ENCODE measurements at regions not wholly inside any gene's neighbourhood (a gene's known extent, or its start where the extent isn't known, plus 50 kb on each side); places are given as distances from the start of the nearest gene placed in this dataset.

GRCh38 chr5:67310740-67311139, 114.1 kb upstream of the CD180 start:
- Histone ChIP-seq H3K36me3 (ENCODE audit: insufficient read depth, low read length) (no peaks in the 10 kb centered on the region), H3K27me3 (ENCODE audit: insufficient read depth, low read length) (no peaks in the 10 kb centered on the region), H3K27ac (ENCODE audit: low read depth, low read length) (no peak overlapping the region)

GRCh38 chr5:67310169-67310568, 113.6 kb upstream of the CD180 start:
- Histone ChIP-seq H3K4me3 (ENCODE audit: low read depth, low read length) (no peak overlapping the region), H3K36me3 (ENCODE audit: insufficient read depth, low read length) (no peaks in the 10 kb centered on the region), H3K27ac (ENCODE audit: low read depth, low read length) (no peak overlapping the region), H3K27me3 (ENCODE audit: insufficient read depth, low read length) (no peaks in the 10 kb centered on the region), H2AFZ (ENCODE audit: low read length, unreplicated experiment) (no peak overlapping the region), H3K79me2 (ENCODE audit: control insufficient read depth, insufficient read depth, low read length, unreplicated experiment) (no peaks in the 10 kb centered on the region), H3K4me1 (ENCODE audit: control insufficient read depth, insufficient read depth, low read length, unreplicated experiment) (peaks cover 24% of the 10 kb centered on the region)

More at GRCh38 chr5:67310740-67311139, 114.1 kb upstream of the CD180 start:
- Histone ChIP-seq H3K4me3 (ENCODE audit: low read depth, low read length) (no peak overlapping the region), H2AFZ (ENCODE audit: low read length, unreplicated experiment) (no peak overlapping the region), H3K79me2 (ENCODE audit: control insufficient read depth, insufficient read depth, low read length, unreplicated experiment) (no peaks in the 10 kb centered on the region), H3K4me1 (ENCODE audit: control insufficient read depth, insufficient read depth, low read length, unreplicated experiment) (peaks cover 24% of the 10 kb centered on the region)

GRCh38 chr5:67308988-67309688, 112.5 kb upstream of the CD180 start:
- no peaks in the 10 kb centered on the region for H3K27me3 ChIP-seq (ENCODE audit: insufficient read depth, low read length)
- H3K4me3 ChIP-seq (ENCODE audit: low read depth, low read length): no peak overlapping the region
- no peak overlapping the region for H2AFZ ChIP-seq (ENCODE audit: low read length, unreplicated experiment)
- H3K27ac ChIP-seq (ENCODE audit: low read depth, low read length): no peak overlapping the region
- H3K4me1 ChIP-seq (ENCODE audit: control insufficient read depth, insufficient read depth, low read length, unreplicated experiment): peaks cover 29% of the 10 kb centered on the region
- no peaks in the 10 kb centered on the region for H3K79me2 ChIP-seq (ENCODE audit: control insufficient read depth, insufficient read depth, low read length, unreplicated experiment)
- no peaks in the 10 kb centered on the region for H3K36me3 ChIP-seq (ENCODE audit: insufficient read depth, low read length)

GRCh38 chr5:67306965-67307607, 110.5 kb upstream of the CD180 start:
- Histone ChIP-seq H3K36me3 (ENCODE audit: insufficient read depth, low read length) (no peaks in the 10 kb centered on the region), H3K4me3 (ENCODE audit: low read depth, low read length) (no peak overlapping the region), H2AFZ (ENCODE audit: low read length, unreplicated experiment) (no peak overlapping the region), H3K4me1 (ENCODE audit: control insufficient read depth, insufficient read depth, low read length, unreplicated experiment) (peaks cover 47% of the 10 kb centered on the region), H3K27me3 (ENCODE audit: insufficient read depth, low read length) (no peaks in the 10 kb centered on the region), H3K27ac (ENCODE audit: low read depth, low read length) (peak overlapping the region; percentile 99), H3K79me2 (ENCODE audit: control insufficient read depth, insufficient read depth, low read length, unreplicated experiment) (no peaks in the 10 kb centered on the region)

- peaks cover 57% of the 10 kb centered on the region for H3K4me1 ChIP-seq (ENCODE audit: control insufficient read depth, insufficient read depth, low read length, unreplicated experiment)
- H3K4me3 ChIP-seq (ENCODE audit: low read depth, low read length): no peak overlapping the region; the same call in 1 of the 2 replicates
- no peaks in the 10 kb centered on the region for H3K36me3 ChIP-seq (ENCODE audit: insufficient read depth, low read length)
- no peaks in the 10 kb centered on the region for H3K79me2 ChIP-seq (ENCODE audit: control insufficient read depth, insufficient read depth, low read length, unreplicated experiment)
- H2AFZ ChIP-seq (ENCODE audit: low read length, unreplicated experiment): peak overlapping the region; percentile 56
- H3K27me3 ChIP-seq (ENCODE audit: insufficient read depth, low read length): no peaks in the 10 kb centered on the region
- peak overlapping the region; percentile 99 for H3K27ac ChIP-seq (ENCODE audit: low read depth, low read length)
Observed at GRCh38 chr5:67305913-67306710, 109.5 kb upstream of the CD180 start.

GRCh38 chr5:67305401-67305800, 108.8 kb upstream of the CD180 start:
- Histone ChIP-seq H3K27me3 (ENCODE audit: insufficient read depth, low read length) (no peaks in the 10 kb centered on the region), H3K4me1 (ENCODE audit: control insufficient read depth, insufficient read depth, low read length, unreplicated experiment) (peaks cover 64% of the 10 kb centered on the region), H3K27ac (ENCODE audit: low read depth, low read length) (peak overlapping the region; percentile 99), H3K4me3 (ENCODE audit: low read depth, low read length) (no peak overlapping the region; the same call in 1 of the 2 replicates), H3K79me2 (ENCODE audit: control insufficient read depth, insufficient read depth, low read length, unreplicated experiment) (no peaks in the 10 kb centered on the region), H2AFZ (ENCODE audit: low read length, unreplicated experiment) (peak overlapping the region; percentile 56), H3K36me3 (ENCODE audit: insufficient read depth, low read length) (no peaks in the 10 kb centered on the region)

GRCh38 chr5:67303356-67303755, 106.8 kb upstream of the CD180 start:
- Histone ChIP-seq H3K4me3 (ENCODE audit: low read depth, low read length) (no peak overlapping the region), H3K27ac (ENCODE audit: low read depth, low read length) (peak overlapping the region; percentile 99), H3K4me1 (ENCODE audit: control insufficient read depth, insufficient read depth, low read length, unreplicated experiment) (peaks cover 76% of the 10 kb centered on the region), H2AFZ (ENCODE audit: low read length, unreplicated experiment) (peak overlapping the region; percentile 10), H3K36me3 (ENCODE audit: insufficient read depth, low read length) (no peaks in the 10 kb centered on the region), H3K79me2 (ENCODE audit: control insufficient read depth, insufficient read depth, low read length, unreplicated experiment) (no peaks in the 10 kb centered on the region), H3K27me3 (ENCODE audit: insufficient read depth, low read length) (no peaks in the 10 kb centered on the region)

GRCh38 chr5:67301285-67301903, 104.8 kb upstream of the CD180 start:
- H3K36me3 ChIP-seq (ENCODE audit: insufficient read depth, low read length): no peaks in the 10 kb centered on the region
- peak overlapping the region; percentile 85 for H2AFZ ChIP-seq (ENCODE audit: low read length, unreplicated experiment)
- no peaks in the 10 kb centered on the region for H3K79me2 ChIP-seq (ENCODE audit: control insufficient read depth, insufficient read depth, low read length, unreplicated experiment)
- peak overlapping the region; percentile 99 for H3K27ac ChIP-seq (ENCODE audit: low read depth, low read length)
- H3K4me1 ChIP-seq (ENCODE audit: control insufficient read depth, insufficient read depth, low read length, unreplicated experiment): peaks cover 69% of the 10 kb centered on the region
- no peaks in the 10 kb centered on the region for H3K27me3 ChIP-seq (ENCODE audit: insufficient read depth, low read length)
- H3K4me3 ChIP-seq (ENCODE audit: low read depth, low read length): peak overlapping the region; percentile 12; the same call in 1 of the 2 replicates

GRCh38 chr5:67300326-67300725, 103.7 kb upstream of the CD180 start:
- no peaks in the 10 kb centered on the region for H3K27me3 ChIP-seq (ENCODE audit: insufficient read depth, low read length)
- H3K79me2 ChIP-seq (ENCODE audit: control insufficient read depth, insufficient read depth, low read length, unreplicated experiment): no peaks in the 10 kb centered on the region
- H3K4me1 ChIP-seq (ENCODE audit: control insufficient read depth, insufficient read depth, low read length, unreplicated experiment): peaks cover 58% of the 10 kb centered on the region
- H3K36me3 ChIP-seq (ENCODE audit: insufficient read depth, low read length): no peaks in the 10 kb centered on the region
- H2AFZ ChIP-seq (ENCODE audit: low read length, unreplicated experiment): peak overlapping the region; percentile 85
- H3K4me3 ChIP-seq (ENCODE audit: low read depth, low read length): no peak overlapping the region
- H3K27ac ChIP-seq (ENCODE audit: low read depth, low read length): peak overlapping the region; percentile 99

- peak overlapping the region; percentile 3 for H2AFZ ChIP-seq (ENCODE audit: low read length, unreplicated experiment)
- H3K4me3 ChIP-seq (ENCODE audit: low read depth, low read length): no peak overlapping the region
- no peaks in the 10 kb centered on the region for H3K27me3 ChIP-seq (ENCODE audit: insufficient read depth, low read length)
- peaks cover 49% of the 10 kb centered on the region for H3K4me1 ChIP-seq (ENCODE audit: control insufficient read depth, insufficient read depth, low read length, unreplicated experiment)
- no peaks in the 10 kb centered on the region for H3K79me2 ChIP-seq (ENCODE audit: control insufficient read depth, insufficient read depth, low read length, unreplicated experiment)
- H3K27ac ChIP-seq (ENCODE audit: low read depth, low read length): 0 out of 2 replicates have a peak overlapping the region, but pooled peaks have one; percentile 99
- H3K36me3 ChIP-seq (ENCODE audit: insufficient read depth, low read length): no peaks in the 10 kb centered on the region
Observed at GRCh38 chr5:67299231-67299735, 102.7 kb upstream of the CD180 start.
